WI38 (cell line): ENCODE measurements at regions not wholly inside any gene's neighbourhood (a gene's known extent, or its start where the extent isn't known, plus 50 kb on each side); places are given as distances from the start of the nearest gene placed in this dataset.

Experiments used
- H3K4me3 ChIP-seq: 2 replicates; pipeline ENCODE4 v1.5.1; 2011; ENCODE audit warnings: low read depth, mild to moderate bottlenecking, control low read depth, low read length
- TF ChIP-seq, protein P1 (sequence below): IDR thresholded peaks from 2 replicates; pipeline ENCODE4 v1.5.1; 2012; ENCODE audit warnings: low read depth, mild to moderate bottlenecking, control low read depth, low read length

DNA sequence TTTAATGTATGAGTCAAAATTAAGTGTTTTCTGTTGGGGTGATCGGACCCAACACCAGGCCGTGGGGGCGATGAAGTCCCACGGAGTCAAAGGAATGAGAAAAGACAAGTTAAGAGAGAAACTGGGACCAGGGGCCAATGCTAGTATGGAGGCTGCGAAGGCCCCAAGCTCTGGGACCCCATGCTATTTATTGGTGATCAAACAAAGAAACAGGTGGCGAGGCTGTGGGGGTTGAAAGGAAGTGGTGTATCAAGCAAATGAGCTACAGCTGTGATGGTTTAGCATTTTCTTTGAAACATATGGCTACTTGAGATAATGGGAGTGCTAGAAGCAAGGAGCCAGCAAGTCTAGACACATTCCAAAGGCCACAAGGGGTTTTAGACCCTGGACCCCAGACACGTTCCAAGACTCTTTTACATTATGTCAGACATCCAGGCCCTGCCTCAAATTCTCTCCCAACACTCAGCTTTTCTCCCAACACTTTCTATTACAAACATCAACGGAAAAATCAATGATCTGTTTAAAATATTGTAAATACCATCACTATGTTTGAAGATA lies 56.0 kb upstream of the SNRPN start:
- no peak overlapping the region for H3K4me3 ChIP-seq
- TF ChIP-seq, protein P1, sequence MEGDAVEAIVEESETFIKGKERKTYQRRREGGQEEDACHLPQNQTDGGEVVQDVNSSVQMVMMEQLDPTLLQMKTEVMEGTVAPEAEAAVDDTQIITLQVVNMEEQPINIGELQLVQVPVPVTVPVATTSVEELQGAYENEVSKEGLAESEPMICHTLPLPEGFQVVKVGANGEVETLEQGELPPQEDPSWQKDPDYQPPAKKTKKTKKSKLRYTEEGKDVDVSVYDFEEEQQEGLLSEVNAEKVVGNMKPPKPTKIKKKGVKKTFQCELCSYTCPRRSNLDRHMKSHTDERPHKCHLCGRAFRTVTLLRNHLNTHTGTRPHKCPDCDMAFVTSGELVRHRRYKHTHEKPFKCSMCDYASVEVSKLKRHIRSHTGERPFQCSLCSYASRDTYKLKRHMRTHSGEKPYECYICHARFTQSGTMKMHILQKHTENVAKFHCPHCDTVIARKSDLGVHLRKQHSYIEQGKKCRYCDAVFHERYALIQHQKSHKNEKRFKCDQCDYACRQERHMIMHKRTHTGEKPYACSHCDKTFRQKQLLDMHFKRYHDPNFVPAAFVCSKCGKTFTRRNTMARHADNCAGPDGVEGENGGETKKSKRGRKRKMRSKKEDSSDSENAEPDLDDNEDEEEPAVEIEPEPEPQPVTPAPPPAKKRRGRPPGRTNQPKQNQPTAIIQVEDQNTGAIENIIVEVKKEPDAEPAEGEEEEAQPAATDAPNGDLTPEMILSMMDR: no peak

DNA sequence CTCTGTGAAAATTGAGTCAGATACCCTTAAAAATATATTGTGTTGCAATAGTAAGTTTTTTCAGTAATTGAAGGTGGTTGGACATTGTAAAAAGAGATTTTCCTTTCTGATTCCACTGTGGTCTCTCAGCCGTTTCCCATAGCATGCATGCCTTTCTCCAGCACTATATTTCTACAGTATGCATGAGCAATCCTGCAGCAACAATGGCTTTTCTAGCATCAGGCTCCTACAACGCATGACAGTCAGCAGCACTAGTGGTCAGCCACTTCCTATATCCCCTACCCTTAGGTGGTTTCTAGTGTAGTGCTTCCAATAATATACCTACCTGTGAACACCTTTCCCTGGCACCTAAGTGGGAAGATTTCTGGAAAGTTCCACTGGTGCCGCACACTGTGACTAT lies 55.4 kb upstream of the SNRPN start:
- TF ChIP-seq, protein P1: no peak
- no peak overlapping the region for H3K4me3 ChIP-seq

DNA sequence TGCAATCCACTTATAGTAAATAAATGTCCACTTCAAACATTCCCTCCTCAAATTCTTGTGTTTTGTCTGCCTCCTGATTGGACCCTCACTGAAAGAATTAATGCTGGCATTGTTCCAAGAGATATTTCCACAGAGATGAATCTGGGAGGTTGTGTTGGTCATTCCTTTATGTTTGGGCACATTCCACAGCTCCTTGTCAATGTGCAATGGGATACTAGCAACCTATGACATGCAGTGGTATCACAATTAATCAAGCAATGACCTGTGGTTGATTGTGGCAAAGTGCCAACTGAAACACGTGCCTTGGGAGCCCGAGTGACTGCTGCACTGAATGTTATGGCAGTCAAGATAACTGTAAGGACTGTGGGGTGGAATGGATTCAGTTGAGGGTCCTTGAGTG lies 55.0 kb upstream of the SNRPN start:
- TF ChIP-seq, protein P1: no peak
- no peak overlapping the region for H3K4me3 ChIP-seq

DNA sequence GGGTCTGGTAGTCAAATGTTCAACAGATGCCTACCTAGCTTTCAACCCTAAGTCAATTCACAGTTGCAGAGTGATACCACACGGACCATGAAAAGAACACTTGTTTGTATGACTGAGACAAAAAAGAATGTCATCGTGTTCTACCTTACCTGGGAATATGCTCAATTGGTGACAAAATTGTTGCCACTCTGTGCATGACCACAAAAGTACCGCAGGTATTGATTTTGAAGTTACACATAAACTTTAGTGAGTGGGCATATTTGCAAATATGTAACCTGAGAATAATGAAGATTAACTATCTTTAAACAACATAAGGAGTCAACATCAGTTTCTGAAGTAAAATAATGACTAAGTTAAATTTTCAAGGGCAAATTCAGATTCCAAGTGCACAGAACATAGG lies 53.4 kb upstream of the SNRPN start:
- H3K4me3 ChIP-seq: no peak overlapping the region
- TF ChIP-seq, protein P1: no peak
